H1 (cell line): ENCODE measurements at regions not wholly inside any gene's neighbourhood (a gene's known extent, or its start where the extent isn't known, plus 50 kb on each side); places are given as distances from the start of the nearest gene placed in this dataset.

Experiments used
- CTCF ChIA-PET: fragments of 300-600 bp; sonication (Branson Sonifier 250); formaldehyde crosslinking; loops from one replicate; lab custom pipeline; 2021; ENCODE audit not compliant: partially characterized antibody; lab: Charles Lee
- POLR2A ChIA-PET: fragments of 300-600 bp; sonication (Branson Sonifier 250); formaldehyde crosslinking; loops from one replicate; lab custom pipeline; 2021; ENCODE audit warnings: inconsistent platforms; ENCODE audit not compliant: partially characterized antibody; lab: Charles Lee
- DNase-seq, 2 experiments: peaks; one replicate each; pipeline versions ENCODE4 v3.0.0 to v3.0.0-alpha.2; 2010 to 2022; ENCODE audit warnings: low spot score in 2 of 2, low read depth in 1 of 2, mixed read lengths in 1 of 2
- FAIRE-seq: peaks from 2 replicates; lab custom pipeline; 2011; peaks lifted over from hg19 to GRCh38; lab: Jason Lieb, UNC
- H2AFZ ChIP-seq: 2 replicates; pipeline ENCODE4 v1.8.1; 2012; ENCODE audit warnings: low read length, inconsistent platforms
- H2AK5ac ChIP-seq: 2 replicates; pipeline ENCODE4 v1.6.1; 2013; ENCODE audit warnings: low read depth, low read length
- H2BK120ac ChIP-seq: replicated peaks from 2 replicates; pipeline ENCODE3; 2013; ENCODE audit warnings: low read depth, low read length, inconsistent platforms
- H2BK12ac ChIP-seq: 2 replicates; pipeline ENCODE4 v1.6.1; 2013; ENCODE audit warnings: low read depth, low read length
- H2BK15ac ChIP-seq: 2 replicates; pipeline ENCODE4 v1.6.1; 2013; ENCODE audit warnings: low read length
- H2BK20ac ChIP-seq: 2 replicates; pipeline ENCODE4 v1.6.1; 2013; ENCODE audit warnings: low read length
- H2BK5ac ChIP-seq: 2 replicates; pipeline ENCODE4 v1.6.1; 2013; ENCODE audit warnings: low read depth, low read length
- H3K14ac ChIP-seq: 2 replicates; pipeline ENCODE4 v1.6.1; 2013; ENCODE audit warnings: inconsistent platforms; ENCODE audit not compliant: insufficient read length
- H3K18ac ChIP-seq: 2 replicates; pipeline ENCODE4 v1.6.1; 2013; ENCODE audit warnings: low read length; ENCODE audit errors: extremely low read depth
- H3K23ac ChIP-seq: 2 replicates; pipeline ENCODE4 v1.6.1; 2013; ENCODE audit warnings: inconsistent platforms; ENCODE audit not compliant: insufficient read length
- H3K23me2 ChIP-seq: 2 replicates; pipeline ENCODE4 v1.6.1; 2013; ENCODE audit warnings: low read depth, low read length
- H3K27ac ChIP-seq: 2 replicates; pipeline ENCODE4 v1.6.1; 2011; ENCODE audit warnings: low read depth, low read length, inconsistent platforms
- H3K27me3 ChIP-seq, 4 experiments: replicated peaks in 1 of 4; 1 replicate in 1 of 4; 2 replicates in 3 of 4; pipeline versions ENCODE4 v1.6.1 to v1.8.1; 2011 to 2013; ENCODE audit warnings: low read length in 3 of 4, mild to moderate bottlenecking in 3 of 4, inconsistent platforms in 2 of 4, mixed read lengths in 2 of 4, moderate library complexity in 1 of 4; ENCODE audit not compliant: control insufficient read depth in 3 of 4, insufficient read depth in 3 of 4; ENCODE audit errors: extremely low read depth in 1 of 4
- H3K36me3 ChIP-seq, 4 experiments: 2 replicates each; pipeline versions ENCODE4 v1.6.1 to v1.8.1; 2011 to 2013; ENCODE audit warnings: mild to moderate bottlenecking in 4 of 4, low read length in 3 of 4, moderate library complexity in 2 of 4, control low read depth in 1 of 4, inconsistent platforms in 1 of 4; ENCODE audit not compliant: insufficient read depth in 4 of 4, control insufficient read depth in 2 of 4
- H3K4ac ChIP-seq: replicated peaks from 2 replicates; pipeline ENCODE3; 2013; ENCODE audit warnings: low read length, low read depth, mixed read lengths, inconsistent platforms; ENCODE audit not compliant: insufficient read length
- H3K4me1 ChIP-seq, 4 experiments: replicated peaks in 1 of 4; 1 replicate in 1 of 4; 2 replicates in 3 of 4; pipeline versions ENCODE4 v1.6.1 to v1.8.1; 2011 to 2013; ENCODE audit warnings: low read length in 3 of 4, inconsistent platforms in 2 of 4, mixed read lengths in 1 of 4; ENCODE audit not compliant: insufficient read depth in 4 of 4, control insufficient read depth in 3 of 4
- H3K4me2 ChIP-seq, 2 experiments: 2 replicates each; pipeline versions ENCODE4 v1.6.1 to v1.8.1; 2011 to 2013; ENCODE audit warnings: low read depth in 2 of 2, low read length in 2 of 2, control low read depth in 1 of 2, inconsistent platforms in 1 of 2, mild to moderate bottlenecking in 1 of 2; ENCODE audit not compliant: insufficient read depth in 1 of 2
- H3K4me3 ChIP-seq, 4 experiments: fragments of 200-600, 300-600 bp in 1 of 4; sonication (generic), shearing (Covaris generic), sonication (Bioruptor Twin) in 1 of 4; 2 replicates each; pipeline versions ENCODE4 v1.5.1 to v1.8.1; 2011 to 2016; ENCODE audit warnings: low read length in 4 of 4, low read depth in 3 of 4, control low read depth in 2 of 4, inconsistent platforms in 2 of 4, mild to moderate bottlenecking in 2 of 4, mixed read lengths in 1 of 4, moderate library complexity in 1 of 4; ENCODE audit not compliant: insufficient read depth in 2 of 4; ENCODE audit errors: extremely low read depth in 1 of 4
- H3K56ac ChIP-seq: replicated peaks from 2 replicates; pipeline ENCODE3; 2013; ENCODE audit warnings: low read depth, mild to moderate bottlenecking, mixed read lengths, low read length, inconsistent platforms; ENCODE audit not compliant: insufficient read length
- H3K79me1 ChIP-seq: 2 replicates; pipeline ENCODE4 v1.6.1; 2013; ENCODE audit warnings: low read depth, low read length, control low read depth
- H3K79me2 ChIP-seq, 2 experiments: 2 replicates each; pipeline versions ENCODE4 v1.6.1 to v1.8.1; 2012 to 2013; ENCODE audit warnings: low read length in 2 of 2, mild to moderate bottlenecking in 2 of 2, inconsistent platforms in 1 of 2; ENCODE audit not compliant: insufficient read depth in 2 of 2, control insufficient read depth in 1 of 2
- H3K9ac ChIP-seq, 4 experiments: replicated peaks in 1 of 4; 1 replicate in 1 of 4; 2 replicates in 3 of 4; pipeline versions ENCODE4 v1.6.1 to v1.8.1; 2011 to 2013; ENCODE audit warnings: low read depth in 3 of 4, low read length in 3 of 4, control low read depth in 2 of 4, mild to moderate bottlenecking in 2 of 4, moderate library complexity in 2 of 4, inconsistent platforms in 1 of 4; ENCODE audit errors: extremely low read depth in 1 of 4
- H3K9me3 ChIP-seq, 2 experiments: 2 replicates each; pipeline versions ENCODE4 v1.6.1 to v1.8.1; 2012 to 2013; ENCODE audit warnings: mild to moderate bottlenecking in 2 of 2, moderate library complexity in 2 of 2, control low read depth in 1 of 2, inconsistent platforms in 1 of 2, low read depth in 1 of 2, low read length in 1 of 2, mixed read lengths in 1 of 2; ENCODE audit not compliant: insufficient read depth in 2 of 2
- H4K20me1 ChIP-seq, 2 experiments: replicated peaks in 1 of 2; 2 replicates each; pipeline versions ENCODE3 to v1.8.1; 2011 to 2013; ENCODE audit warnings: inconsistent platforms in 2 of 2, low read length in 2 of 2, mild to moderate bottlenecking in 1 of 2; ENCODE audit not compliant: insufficient read depth in 2 of 2, control insufficient read depth in 1 of 2
- H4K5ac ChIP-seq: 2 replicates; pipeline ENCODE4 v1.6.1; 2013; ENCODE audit warnings: low read length, low read depth, mixed read lengths, inconsistent platforms; ENCODE audit not compliant: insufficient read length
- H4K8ac ChIP-seq: 2 replicates; pipeline ENCODE4 v1.8.0; 2013; ENCODE audit warnings: mild to moderate bottlenecking, moderate library complexity, low read length, inconsistent platforms; ENCODE audit not compliant: insufficient read depth; ENCODE audit errors: extremely low read depth
- H4K91ac ChIP-seq: replicated peaks from 2 replicates; pipeline ENCODE3; 2013; ENCODE audit warnings: low read length, mixed read lengths, inconsistent platforms; ENCODE audit not compliant: insufficient read length
- ASH2L ChIP-seq: fragments of 200-600, 300-600 bp; sonication (generic); IDR thresholded peaks from one replicate; pipeline ENCODE4 v1.7.1; 2017; ENCODE audit warnings: low read length
- BACH1 ChIP-seq: IDR thresholded peaks from 2 replicates; pipeline ENCODE4 v1.6.1; 2012; ENCODE audit warnings: low read length, improper control_type of control experiment
- GTF2F1 ChIP-seq: IDR thresholded peaks from 2 replicates; pipeline ENCODE4 v1.6.1; 2012; ENCODE audit warnings: low read depth, low read length, improper control_type of control experiment, borderline replicate concordance
- PHF8 ChIP-seq: fragments of 200-600 bp; sonication (generic); conservative IDR thresholded peaks from 2 replicates; pipeline ENCODE4 v1.7.1; 2012; ENCODE audit warnings: low read depth, mild to moderate bottlenecking, inconsistent platforms, low read length, moderate library complexity
- RAD21 ChIP-seq, 2 experiments: IDR thresholded peaks in 1 of 2; conservative IDR thresholded peaks in 1 of 2; 2 replicates each; pipeline ENCODE4 v1.6.1; 2011; ENCODE audit warnings: low read depth in 2 of 2, low read length in 2 of 2, improper control_type of control experiment in 1 of 2, inconsistent platforms in 1 of 2, mild to moderate bottlenecking in 1 of 2, moderate library complexity in 1 of 2
- RNF2 ChIP-seq: fragments of 200-900, 300-1000 bp; sonication (generic); IDR thresholded peaks from 2 replicates; pipeline ENCODE4 v1.7.1; 2016; ENCODE audit warnings: borderline replicate concordance, low read depth, mild to moderate bottlenecking, antibody characterized with exemption, low read length; ENCODE audit not compliant: poor library complexity, severe bottlenecking; ENCODE audit errors: missing control alignments
- RXRA ChIP-seq: IDR thresholded peaks from 2 replicates; pipeline ENCODE4 v1.6.1; 2011; ENCODE audit warnings: low read depth, mild to moderate bottlenecking, low read length, moderate library complexity; ENCODE audit not compliant: insufficient read depth
- TAF1 ChIP-seq: IDR thresholded peaks from 2 replicates; pipeline ENCODE4 v1.6.1; 2011; ENCODE audit warnings: mild to moderate bottlenecking, low read depth, low read length
- TBP ChIP-seq: IDR thresholded peaks from 2 replicates; pipeline ENCODE4 v1.6.1; 2011; ENCODE audit warnings: low read depth, low read length, improper control_type of control experiment
- TCF12 ChIP-seq: IDR thresholded peaks from 2 replicates; pipeline ENCODE4 v1.6.1; 2011; ENCODE audit warnings: low read depth, mild to moderate bottlenecking, low read length
- TEAD4 ChIP-seq: IDR thresholded peaks from 2 replicates; pipeline ENCODE4 v1.6.1; 2012; ENCODE audit warnings: low read depth, low read length, inconsistent platforms, mixed read lengths
- WGBS, 2 experiments: shearing (Covaris generic) in 1 of 2; methylation state at CpG; one replicate each; pipeline versions ENCODE4 v1.1.6 to v1.1.7; 2013 to 2015; ENCODE audit warnings: low lambda C conversion rate in 2 of 2, mixed read lengths in 2 of 2, inconsistent platforms in 1 of 2, low coverage in 1 of 2, missing lambda C conversion rate in 1 of 2; ENCODE audit not compliant: insufficient replicate concordance in 2 of 2, insufficient coverage in 1 of 2, insufficient read length in 1 of 2; ENCODE audit errors: extremely low coverage in 1 of 2, missing lambda C conversion rate in 1 of 2; 5-methylcytosine and 5-hydroxymethylcytosine counted together
- TF ChIP-seq, protein P1 (sequence below): IDR thresholded peaks from 2 replicates; pipeline ENCODE4 v1.6.1; 2012; ENCODE audit warnings: low read length, inconsistent platforms

DNA sequence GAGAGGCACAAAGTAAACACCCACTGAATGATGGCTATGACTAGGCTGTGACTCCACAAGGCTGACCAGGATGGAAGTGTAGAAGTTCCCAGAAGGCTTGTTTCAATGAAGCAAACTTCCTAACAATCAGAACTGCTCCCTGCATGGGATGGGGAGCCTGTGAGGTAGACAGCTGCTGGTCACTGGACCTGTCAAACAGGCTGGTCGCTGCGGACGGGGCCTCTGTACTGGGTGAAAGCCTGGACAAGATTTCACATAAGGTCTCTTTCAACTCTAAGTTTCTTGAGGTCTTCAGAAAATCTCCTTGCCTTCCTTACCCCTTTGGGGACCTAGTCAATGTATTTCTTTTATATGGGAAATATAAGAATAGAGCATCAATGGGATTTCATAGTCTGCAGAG lies 438.2 kb downstream of the BUD13 start:
- H3K9me3 ChIP-seq: peaks cover 0 to 3% of the 10 kb centered on the region in 2 experiments; a peak in 1 of 4 replicates
- no peak overlapping the region for H3K23ac ChIP-seq
- peaks cover 0 to 2% (median 0%) of the 10 kb centered on the region in 4 experiments; a peak in 1 of 8 replicates for H3K36me3 ChIP-seq
- no peaks in the 10 kb centered on the region for H3K79me2 ChIP-seq
- H4K20me1 ChIP-seq: no peaks in the 10 kb centered on the region
- no peak overlapping the region for H2BK20ac ChIP-seq
- H3K27ac ChIP-seq: no peak overlapping the region
- CTCF ChIA-PET: interaction anchor here (1.8 to 2.3 kb wide), 2 partner anchors 10 to 128 kb away, joined by 4 to 6 read pairs; no protein-coding TSS in a partner anchor
- no peak overlapping the region for H3K4me2 ChIP-seq
- H3K79me1 ChIP-seq: 0 out of 2 replicates have a peak, but pooled peaks cover 3% of the 10 kb centered on the region
- POLR2A ChIA-PET: no interaction called here
- H3K56ac ChIP-seq: no peak overlapping the region
- no peak overlapping the region for H2BK12ac ChIP-seq
- 90% methylated on average over 3 of the region's 3 CpGs; no CpG with 5 or more reads in 1 of the 2 experiments for WGBS, 2 experiments
- no peak overlapping the region for H4K8ac ChIP-seq
- H2BK15ac ChIP-seq: no peak overlapping the region
- peaks cover 0 to 4% (median 1%) of the 10 kb centered on the region in 4 experiments; a peak in 4 of 7 replicates for H3K4me1 ChIP-seq
- H2AFZ ChIP-seq: no peak overlapping the region
- H3K4ac ChIP-seq: no peak overlapping the region
- H3K18ac ChIP-seq: no peak overlapping the region
- H3K14ac ChIP-seq: no peak overlapping the region
- H4K91ac ChIP-seq: no peak overlapping the region
- no peak overlapping the region for H2BK120ac ChIP-seq
- no peak overlapping the region for H2BK5ac ChIP-seq
- no peaks in the 10 kb centered on the region; a peak in 1 of 7 replicates for H3K27me3 ChIP-seq
- no peak overlapping the region for H4K5ac ChIP-seq
- DNase-seq (no peak), FAIRE-seq (no peak)
- H3K23me2 ChIP-seq: no peaks in the 10 kb centered on the region; the same call in 1 of the 2 replicates
- no peak overlapping the region for H2AK5ac ChIP-seq
- no peak overlapping the region for H3K9ac ChIP-seq
- H3K4me3 ChIP-seq: no peak overlapping the region
- TF ChIP-seq TCF12: no peak
- TF ChIP-seq, protein P1, sequence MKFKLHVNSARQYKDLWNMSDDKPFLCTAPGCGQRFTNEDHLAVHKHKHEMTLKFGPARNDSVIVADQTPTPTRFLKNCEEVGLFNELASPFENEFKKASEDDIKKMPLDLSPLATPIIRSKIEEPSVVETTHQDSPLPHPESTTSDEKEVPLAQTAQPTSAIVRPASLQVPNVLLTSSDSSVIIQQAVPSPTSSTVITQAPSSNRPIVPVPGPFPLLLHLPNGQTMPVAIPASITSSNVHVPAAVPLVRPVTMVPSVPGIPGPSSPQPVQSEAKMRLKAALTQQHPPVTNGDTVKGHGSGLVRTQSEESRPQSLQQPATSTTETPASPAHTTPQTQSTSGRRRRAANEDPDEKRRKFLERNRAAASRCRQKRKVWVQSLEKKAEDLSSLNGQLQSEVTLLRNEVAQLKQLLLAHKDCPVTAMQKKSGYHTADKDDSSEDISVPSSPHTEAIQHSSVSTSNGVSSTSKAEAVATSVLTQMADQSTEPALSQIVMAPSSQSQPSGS: no peak
- TF ChIP-seq TBP: no peak
- TF ChIP-seq PHF8: no peak
- TF ChIP-seq TAF1: no peak
- TF ChIP-seq GTF2F1: no peak
- TF ChIP-seq ASH2L: no peak
- no peak for TF ChIP-seq BACH1
- no peak for TF ChIP-seq TEAD4
- TF ChIP-seq RAD21 (IDR thresholded peaks at IDR 0.05 in 1 of 2, conservative IDR thresholded peaks at IDR 0.05 in 1 of 2; ENCODE audit: low read depth in 2 of 2, low read length in 2 of 2): no peak
- TF ChIP-seq RNF2: no peak
- no peak for TF ChIP-seq RXRA
